H9 (cell line): ENCODE measurements at regions not wholly inside any gene's neighbourhood (a gene's known extent, or its start where the extent isn't known, plus 50 kb on each side); places are given as distances from the start of the nearest gene placed in this dataset.

ENCODE experiments used
- DNase-seq: peaks from one replicate; pipeline ENCODE4 v3.0.0-alpha.2; 2017
- H2AFZ ChIP-seq: one replicate; pipeline ENCODE4 v1.6.1; 2013; ENCODE audit warnings: mild to moderate bottlenecking, low read length, control low read depth, moderate library complexity
- H2AK5ac ChIP-seq: 2 replicates; pipeline ENCODE4 v1.6.1; 2013; ENCODE audit warnings: low read length, control low read depth, mixed read lengths; ENCODE audit not compliant: insufficient read length
- H2BK120ac ChIP-seq: one replicate; pipeline ENCODE4 v1.6.1; 2013; ENCODE audit warnings: low read depth, mild to moderate bottlenecking, low read length, control low read depth, inconsistent platforms; ENCODE audit not compliant: poor library complexity, severe bottlenecking
- H2BK12ac ChIP-seq: 2 replicates; pipeline ENCODE4 v1.6.1; 2013; ENCODE audit warnings: low read length, control low read depth, mixed read lengths, low read depth; ENCODE audit not compliant: insufficient read length
- H2BK15ac ChIP-seq: 2 replicates; pipeline ENCODE4 v1.6.1; 2013; ENCODE audit warnings: low read depth, low read length, control low read depth
- H2BK20ac ChIP-seq: one replicate; pipeline ENCODE4 v1.6.1; 2013; ENCODE audit warnings: low read depth, mild to moderate bottlenecking, low read length, control low read depth, inconsistent platforms; ENCODE audit not compliant: poor library complexity, severe bottlenecking
- H2BK5ac ChIP-seq: 2 replicates; pipeline ENCODE4 v1.6.1; 2013; ENCODE audit warnings: low read length, control low read depth, mixed read lengths; ENCODE audit not compliant: insufficient read length
- H3K14ac ChIP-seq: 2 replicates; pipeline ENCODE4 v1.6.1; 2013; ENCODE audit warnings: low read length, control low read depth; ENCODE audit not compliant: insufficient read depth
- H3K18ac ChIP-seq: 2 replicates; pipeline ENCODE4 v1.6.1; 2013; ENCODE audit warnings: low read depth, mild to moderate bottlenecking, mixed read lengths, low read length, control low read depth; ENCODE audit not compliant: insufficient read length
- H3K23ac ChIP-seq: 2 replicates; pipeline ENCODE4 v1.6.1; 2013; ENCODE audit warnings: low read length, control low read depth, mixed read lengths, low read depth; ENCODE audit not compliant: insufficient read length
- H3K23me2 ChIP-seq: 2 replicates; pipeline ENCODE4 v1.6.1; 2013; ENCODE audit warnings: low read depth, mild to moderate bottlenecking, mixed read lengths, low read length, control low read depth; ENCODE audit not compliant: insufficient read length, poor library complexity, severe bottlenecking
- H3K27ac ChIP-seq: 2 replicates; pipeline ENCODE4 v1.5.1; 2013; ENCODE audit warnings: low read length, control low read depth, mixed read lengths, low read depth; ENCODE audit not compliant: insufficient read length
- H3K27me3 ChIP-seq: 2 replicates; pipeline ENCODE4 v1.6.1; 2013; ENCODE audit warnings: low read length, control low read depth, inconsistent platforms; ENCODE audit not compliant: insufficient read depth
- H3K4ac ChIP-seq: 2 replicates; pipeline ENCODE4 v1.6.1; 2013; ENCODE audit warnings: low read depth, mild to moderate bottlenecking, control low read depth, inconsistent platforms, low read length, moderate library complexity
- H3K4me1 ChIP-seq: 2 replicates; pipeline ENCODE4 v1.6.1; 2013; ENCODE audit warnings: low read length, control low read depth, inconsistent platforms; ENCODE audit not compliant: insufficient read depth
- H3K4me2 ChIP-seq: 2 replicates; pipeline ENCODE4 v1.6.1; 2013; ENCODE audit warnings: low read length, control low read depth, mixed read lengths; ENCODE audit not compliant: insufficient read length, insufficient read depth
- H3K56ac ChIP-seq: 2 replicates; pipeline ENCODE4 v1.6.1; 2013; ENCODE audit warnings: low read depth, mild to moderate bottlenecking, mixed read lengths, low read length, control low read depth; ENCODE audit not compliant: insufficient read length
- H3K79me1 ChIP-seq: 2 replicates; pipeline ENCODE4 v1.6.1; 2013; ENCODE audit warnings: low read depth, mild to moderate bottlenecking, moderate library complexity, low read length, control low read depth, inconsistent platforms; ENCODE audit not compliant: insufficient read depth, poor library complexity, severe bottlenecking
- H3K79me2 ChIP-seq: 2 replicates; pipeline ENCODE4 v1.6.1; 2013; ENCODE audit warnings: low read length, control low read depth, inconsistent platforms; ENCODE audit not compliant: insufficient read depth
- H3K9ac ChIP-seq: 2 replicates; pipeline ENCODE4 v1.6.1; 2013; ENCODE audit warnings: low read length, control low read depth, mixed read lengths; ENCODE audit not compliant: insufficient read length; ENCODE audit errors: extremely low read depth
- H3K9me3 ChIP-seq: one replicate; pipeline ENCODE4 v1.6.1; 2013; ENCODE audit warnings: low read depth, low read length, inconsistent platforms; ENCODE audit not compliant: control insufficient read depth
- H3T11ph ChIP-seq: one replicate; pipeline ENCODE4 v1.6.1; 2013; ENCODE audit warnings: mild to moderate bottlenecking, low read length, control low read depth, inconsistent platforms
- H4K20me1 ChIP-seq: one replicate; pipeline ENCODE4 v1.6.1; 2013; ENCODE audit not compliant: control insufficient read depth, insufficient read length, insufficient read depth
- H4K5ac ChIP-seq: 2 replicates; pipeline ENCODE4 v1.6.1; 2013; ENCODE audit warnings: low read depth, mild to moderate bottlenecking, mixed read lengths, low read length, control low read depth; ENCODE audit not compliant: insufficient read length
- H4K8ac ChIP-seq: replicated peaks from 2 replicates; pipeline ENCODE4 v1.6.1; 2013; ENCODE audit warnings: low read length, control low read depth, mixed read lengths, low read depth; ENCODE audit not compliant: insufficient read length
- H4K91ac ChIP-seq: 2 replicates; pipeline ENCODE4 v1.6.1; 2013; ENCODE audit warnings: low read depth, mild to moderate bottlenecking, moderate library complexity, mixed read lengths, low read length, control low read depth; ENCODE audit not compliant: insufficient read length
- H3K27ac Mint-ChIP-seq, 3 experiments: 2 replicates in 2 of 3; 3 replicates in 1 of 3; pipeline ENCODE4 v1.8.0; 2020 to 2021; ENCODE audit warnings: mixed read lengths in 3 of 3, mild to moderate bottlenecking in 1 of 3, moderate library complexity in 1 of 3
- H3K27me3 Mint-ChIP-seq: 2 replicates; pipeline ENCODE4 v1.8.0; 2021; ENCODE audit warnings: low read depth, mild to moderate bottlenecking, moderate library complexity, mixed read lengths
- H3K36me3 Mint-ChIP-seq, 3 experiments: 2 replicates in 2 of 3; 3 replicates in 1 of 3; pipeline ENCODE4 v1.8.0; 2020 to 2021; ENCODE audit warnings: low read depth in 3 of 3, mixed read lengths in 3 of 3; ENCODE audit not compliant: insufficient read depth in 1 of 3
- H3K4me1 Mint-ChIP-seq, 2 experiments: 2 replicates each; pipeline ENCODE4 v1.8.0; 2020; ENCODE audit warnings: mixed read lengths in 2 of 2
- H3K4me3 Mint-ChIP-seq, 2 experiments: 2 replicates in 1 of 2; 3 replicates in 1 of 2; pipeline ENCODE4 v1.8.0; 2020 to 2021; ENCODE audit warnings: mild to moderate bottlenecking in 2 of 2, mixed read lengths in 2 of 2, moderate library complexity in 1 of 2
- H3K9me3 Mint-ChIP-seq, 2 experiments: 2 replicates in 1 of 2; 3 replicates in 1 of 2; pipeline ENCODE4 v1.8.0; 2020; ENCODE audit warnings: mild to moderate bottlenecking in 2 of 2, mixed read lengths in 2 of 2, moderate library complexity in 1 of 2
- CTCF ChIP-seq: fragments of 200-600 bp; sonication (generic); conservative IDR thresholded peaks from 3 replicates; pipeline ENCODE4 v1.8.0; 2021; ENCODE audit warnings: antibody characterized with exemption, mild to moderate bottlenecking
- WGBS: extraction: QIAGEN DNeasy Blood & Tissue Kit; methylation state at CpG from one replicate; pipeline ENCODE4 v1.1.7; 2013; ENCODE audit warnings: missing lambda C conversion rate, low lambda C conversion rate, mixed read lengths; ENCODE audit not compliant: insufficient read length; ENCODE audit errors: extremely low coverage; 5-methylcytosine and 5-hydroxymethylcytosine counted together

GRCh38 chr2:71949537-71949798, 198.2 kb downstream of the CYP26B1 start:
- Histone ChIP-seq H3T11ph (no peak overlapping the region), H2BK12ac (no peak overlapping the region), H2BK15ac (no peak overlapping the region), H4K91ac (no peak overlapping the region), H3K4me2 (no peak overlapping the region), H3K9me3 (no peaks in the 10 kb centered on the region), H4K20me1 (no peaks in the 10 kb centered on the region), H2AK5ac (no peak overlapping the region), H3K27me3 (no peaks in the 10 kb centered on the region), H3K23ac (no peak overlapping the region), H3K79me2 (no peaks in the 10 kb centered on the region), H4K8ac (no peak overlapping the region), H2AFZ (no peak overlapping the region), H2BK5ac (no peak overlapping the region), H3K4ac (no peak overlapping the region), H3K27ac (no peak overlapping the region), H3K4me1 (no peaks in the 10 kb centered on the region), H3K79me1 (no peaks in the 10 kb centered on the region), H3K56ac (no peak overlapping the region), H2BK120ac (no peak overlapping the region), H3K9ac (no peak overlapping the region), H3K14ac (no peak overlapping the region; the same call in 1 of the 2 replicates), H4K5ac (no peak overlapping the region), H3K23me2 (no peaks in the 10 kb centered on the region), H2BK20ac (no peak overlapping the region), H3K18ac (no peak overlapping the region)
- Mint-ChIP-seq H3K27ac (no peak overlapping the region), H3K36me3 (no peaks in the 10 kb centered on the region), H3K4me1 (peaks cover 4 to 10% of the 10 kb centered on the region in 2 experiments), H3K9me3 (peaks cover 0 to 3% of the 10 kb centered on the region in 2 experiments; a peak in 1 of 5 replicates), H3K27me3 (peaks cover 5% of the 10 kb centered on the region), H3K4me3 (no peak overlapping the region)
- no peak for DNase-seq
- no CpG with 5 or more reads among the region's 3 CpGs for WGBS
- no peak for TF ChIP-seq CTCF
